MM.1S (cell line): ENCODE measurements at regions not wholly inside any gene's neighbourhood (a gene's known extent, or its start where the extent isn't known, plus 50 kb on each side); places are given as distances from the start of the nearest gene placed in this dataset.

Source experiments
- DNase-seq: peaks from one replicate; pipeline ENCODE4 v3.0.0-alpha.2; 2015
- H2AFZ ChIP-seq: fragments of 300-600 bp; sonication (generic); 2 replicates; pipeline ENCODE4 v1.6.0; 2016; ENCODE audit warnings: antibody characterized with exemption, low read length
- H3F3A ChIP-seq: fragments of 300-600 bp; sonication (generic); 2 replicates; pipeline ENCODE4 v1.6.1; 2016; ENCODE audit warnings: mild to moderate bottlenecking, antibody characterized with exemption, low read length, moderate library complexity, mixed read lengths; ENCODE audit not compliant: insufficient read depth
- H3K27ac ChIP-seq: fragments of 300-600 bp; sonication (generic); 2 replicates; pipeline ENCODE4 v1.5.1; 2016; ENCODE audit warnings: mild to moderate bottlenecking, low read length
- H3K27me3 ChIP-seq: fragments of 300-600 bp; sonication (generic); replicated peaks from 2 replicates; pipeline ENCODE4 v1.6.0; 2016; ENCODE audit warnings: low read length; ENCODE audit not compliant: insufficient read depth
- H3K36me3 ChIP-seq: fragments of 300-600 bp; sonication (generic); replicated peaks from 2 replicates; pipeline ENCODE4 v1.6.1; 2016; ENCODE audit warnings: mild to moderate bottlenecking, low read length, mixed read lengths; ENCODE audit not compliant: insufficient read depth
- H3K4me1 ChIP-seq: fragments of 300-600 bp; sonication (generic); 2 replicates; pipeline ENCODE4 v1.6.1; 2016; ENCODE audit warnings: low read length, mixed read lengths
- H3K4me2 ChIP-seq: fragments of 300-600 bp; sonication (generic); 2 replicates; pipeline ENCODE4 v1.6.0; 2016; ENCODE audit warnings: low read depth, low read length
- H3K4me3 ChIP-seq: fragments of 300-600 bp; sonication (generic); 2 replicates; pipeline ENCODE4 v1.5.1; 2016; ENCODE audit warnings: low read length, mixed read lengths
- H3K79me2 ChIP-seq: fragments of 300-600 bp; sonication (generic); 2 replicates; pipeline ENCODE4 v1.6.1; 2016; ENCODE audit warnings: mixed run types, low read length, mixed read lengths
- H3K9ac ChIP-seq: fragments of 300-600 bp; sonication (generic); 2 replicates; pipeline ENCODE4 v1.6.1; 2016; ENCODE audit warnings: low read length, mixed read lengths
- H3K9me2 ChIP-seq: fragments of 300-600 bp; sonication (generic); replicated peaks from 2 replicates; pipeline ENCODE4 v1.6.1; 2016; ENCODE audit warnings: mild to moderate bottlenecking, low read length, mixed read lengths; ENCODE audit not compliant: insufficient read depth
- H3K9me3 ChIP-seq: fragments of 300-600 bp; sonication (generic); replicated peaks from 2 replicates; pipeline ENCODE4 v1.6.1; 2016; ENCODE audit warnings: mild to moderate bottlenecking, low read length, mixed read lengths; ENCODE audit not compliant: insufficient read depth
- H4K20me1 ChIP-seq: fragments of 300-600 bp; sonication (generic); 2 replicates; pipeline ENCODE4 v1.6.1; 2016; ENCODE audit warnings: mild to moderate bottlenecking, low read length, moderate library complexity, mixed read lengths; ENCODE audit not compliant: insufficient read depth
- CTCF ChIP-seq: fragments of 300-600 bp; sonication (generic); IDR thresholded peaks from 2 replicates; pipeline ENCODE4 v1.5.1; 2016; ENCODE audit warnings: antibody characterized with exemption, low read length, mixed read lengths
- EZH2 ChIP-seq: fragments of 300-600 bp; sonication (generic); optimal IDR thresholded peaks from 2 replicates; pipeline ENCODE3; 2017; ENCODE audit warnings: low read depth, mild to moderate bottlenecking, antibody characterized with exemption, low read length, mixed read lengths
- EZH2phosphoT487 ChIP-seq: fragments of 300-600 bp; sonication (generic); IDR thresholded peaks from 2 replicates; pipeline ENCODE4 v1.6.1; 2018; ENCODE audit warnings: antibody characterized with exemption, low read length

GRCh38 chr3:146838221-146838620 is 233.1 kb upstream of the PLSCR5 start:
- Histone ChIP-seq H3K4me2 (no peak overlapping the region), H3K9me3 (no peaks in the 10 kb centered on the region), H3K4me1 (no peaks in the 10 kb centered on the region), H2AFZ (no peak overlapping the region), H3K4me3 (no peak overlapping the region), H3K9me2 (no peaks in the 10 kb centered on the region), H3F3A (no peaks in the 10 kb centered on the region), H3K9ac (no peak overlapping the region), H3K79me2 (no peaks in the 10 kb centered on the region), H3K27ac (no peak overlapping the region), H3K36me3 (no peaks in the 10 kb centered on the region), H4K20me1 (no peaks in the 10 kb centered on the region), H3K27me3 (no peaks in the 10 kb centered on the region)
- DNase-seq: no peak
- TF ChIP-seq EZH2: no peak
- TF ChIP-seq CTCF: no peak
- no peak for TF ChIP-seq EZH2phosphoT487

GRCh38 chr3:146834917-146835316 is 229.8 kb upstream of the PLSCR5 start:
- no peaks in the 10 kb centered on the region for H3F3A ChIP-seq
- H3K4me1 ChIP-seq: no peaks in the 10 kb centered on the region
- H3K9me3 ChIP-seq: no peaks in the 10 kb centered on the region
- no peaks in the 10 kb centered on the region for H4K20me1 ChIP-seq
- no peak overlapping the region for H3K9ac ChIP-seq
- TF ChIP-seq EZH2 (no peak), EZH2phosphoT487 (no peak), CTCF (no peak)
- H3K79me2 ChIP-seq: no peaks in the 10 kb centered on the region
- no peak for DNase-seq
- H3K27me3 ChIP-seq: no peaks in the 10 kb centered on the region
- H3K9me2 ChIP-seq: no peaks in the 10 kb centered on the region
- H2AFZ ChIP-seq: no peak overlapping the region
- no peak overlapping the region for H3K27ac ChIP-seq
- H3K4me2 ChIP-seq: no peak overlapping the region
- H3K4me3 ChIP-seq: no peak overlapping the region
- H3K36me3 ChIP-seq: no peaks in the 10 kb centered on the region

GRCh38 chr3:146832857-146833458 is 227.8 kb upstream of the PLSCR5 start:
- H3K9me2 ChIP-seq: no peaks in the 10 kb centered on the region
- no peaks in the 10 kb centered on the region for H4K20me1 ChIP-seq
- TF ChIP-seq EZH2phosphoT487: no peak
- no peak for TF ChIP-seq CTCF
- no peak for TF ChIP-seq EZH2
- H3K36me3 ChIP-seq: no peaks in the 10 kb centered on the region
- H3K79me2 ChIP-seq: no peaks in the 10 kb centered on the region
- H2AFZ ChIP-seq: no peak overlapping the region
- H3K4me1 ChIP-seq: no peaks in the 10 kb centered on the region
- H3F3A ChIP-seq: no peaks in the 10 kb centered on the region
- no peak overlapping the region for H3K4me3 ChIP-seq
- H3K27me3 ChIP-seq: no peaks in the 10 kb centered on the region
- no peak overlapping the region for H3K4me2 ChIP-seq
- no peak for DNase-seq
- no peak overlapping the region for H3K27ac ChIP-seq
- no peaks in the 10 kb centered on the region for H3K9me3 ChIP-seq
- no peak overlapping the region for H3K9ac ChIP-seq
